Stomach (tissue), 4 donors: ENCODE measurements at regions not wholly inside any gene's neighbourhood (a gene's known extent, or its start where the extent isn't known, plus 50 kb on each side); places are given as distances from the start of the nearest gene placed in this dataset.

Experiments
- CTCF ChIP-seq, 7 experiments: fragments of 450-650 bp in 4 of 7; fragments of 200-600 bp in 3 of 7; sonication (generic) in 3 of 7; IDR thresholded peaks; one replicate each; pipeline ENCODE4 v1.5.1; 2016 to 2019; ENCODE audit warnings: antibody characterized with exemption in 7 of 7, control low read depth in 2 of 7, mild to moderate bottlenecking in 1 of 7
- POLR2A ChIP-seq, 4 donors: fragments of 450-650 bp; IDR thresholded peaks; one replicate each; pipeline ENCODE4 v1.6.1; 2016; ENCODE audit warnings: antibody characterized with exemption in 4 of 4, control low read depth in 2 of 4, mild to moderate bottlenecking in 1 of 4, moderate library complexity in 1 of 4

GRCh38 chr20:46799781-46800408, 90.4 kb downstream of the SLC2A10 start:
- TF ChIP-seq CTCF (IDR thresholded peaks at IDR 0.05) (no peak), POLR2A (IDR thresholded peaks at IDR 0.05) (no peak)
